ENCODE measurements at regions not wholly inside any gene's neighbourhood (a gene's known extent, or its start where the extent isn't known, plus 50 kb on each side); places are given as distances from the start of the nearest gene placed in this dataset.

DNA sequence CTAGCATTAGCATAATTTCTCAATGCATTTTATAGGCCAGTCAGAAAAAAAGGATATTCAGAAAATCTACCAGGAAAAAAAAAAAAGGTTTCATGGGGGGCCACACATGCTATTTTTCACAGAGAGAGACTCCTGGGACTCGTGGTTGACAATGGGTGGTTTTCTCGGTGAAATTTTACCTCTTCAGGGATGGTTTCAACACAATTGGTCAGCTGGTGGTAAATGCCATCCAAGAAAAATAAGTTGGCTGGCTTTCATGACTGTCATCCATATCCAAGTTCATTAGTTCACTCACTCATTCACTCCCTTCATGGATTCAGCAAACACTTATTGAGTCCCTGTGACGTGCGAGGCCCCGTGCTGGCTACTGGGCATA, 217.3 kb downstream of the SHQ1 start:
- TF ChIP-seq, protein P1, sequence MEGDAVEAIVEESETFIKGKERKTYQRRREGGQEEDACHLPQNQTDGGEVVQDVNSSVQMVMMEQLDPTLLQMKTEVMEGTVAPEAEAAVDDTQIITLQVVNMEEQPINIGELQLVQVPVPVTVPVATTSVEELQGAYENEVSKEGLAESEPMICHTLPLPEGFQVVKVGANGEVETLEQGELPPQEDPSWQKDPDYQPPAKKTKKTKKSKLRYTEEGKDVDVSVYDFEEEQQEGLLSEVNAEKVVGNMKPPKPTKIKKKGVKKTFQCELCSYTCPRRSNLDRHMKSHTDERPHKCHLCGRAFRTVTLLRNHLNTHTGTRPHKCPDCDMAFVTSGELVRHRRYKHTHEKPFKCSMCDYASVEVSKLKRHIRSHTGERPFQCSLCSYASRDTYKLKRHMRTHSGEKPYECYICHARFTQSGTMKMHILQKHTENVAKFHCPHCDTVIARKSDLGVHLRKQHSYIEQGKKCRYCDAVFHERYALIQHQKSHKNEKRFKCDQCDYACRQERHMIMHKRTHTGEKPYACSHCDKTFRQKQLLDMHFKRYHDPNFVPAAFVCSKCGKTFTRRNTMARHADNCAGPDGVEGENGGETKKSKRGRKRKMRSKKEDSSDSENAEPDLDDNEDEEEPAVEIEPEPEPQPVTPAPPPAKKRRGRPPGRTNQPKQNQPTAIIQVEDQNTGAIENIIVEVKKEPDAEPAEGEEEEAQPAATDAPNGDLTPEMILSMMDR (conservative IDR thresholded peaks at IDR 0.05; ENCODE audit: low read depth, low read length): no peak
- no peak for TF ChIP-seq EZH2 (IDR thresholded peaks at IDR 0.05; ENCODE audit: borderline replicate concordance, low read depth, low read length, poor library complexity, severe bottlenecking)
- Histone ChIP-seq H3K4me1 (ENCODE audit: insufficient read depth, low read length, poor library complexity, severe bottlenecking) (no peaks in the 10 kb centered on the region), H3K27me3 (replicated peaks; ENCODE audit: insufficient read depth, low read depth, low read length, poor library complexity) (no peaks in the 10 kb centered on the region), H3K27ac (ENCODE audit: low read depth, low read length, poor library complexity, severe bottlenecking) (no peak overlapping the region), H3K9me3 (ENCODE audit: low read depth, low read length, poor library complexity, severe bottlenecking) (no peaks in the 10 kb centered on the region), H3K4me3 (ENCODE audit: low read depth, low read length, poor library complexity, severe bottlenecking) (no peak overlapping the region), H3K36me3 (ENCODE audit: insufficient read depth, low read length, poor library complexity, severe bottlenecking) (no peaks in the 10 kb centered on the region)
- intact Hi-C loops (cut with micrococcal nuclease; ENCODE audit: unreplicated experiment): no loop called here
- CTCF ChIA-PET: no interaction called here
- POLR2A ChIA-PET (ENCODE audit: low non-redundant PET): no interaction called here
- DNase-seq (ENCODE audit: low spot score): no peak
- BruUV-seq (replicated peaks): no TSS peak

DNA sequence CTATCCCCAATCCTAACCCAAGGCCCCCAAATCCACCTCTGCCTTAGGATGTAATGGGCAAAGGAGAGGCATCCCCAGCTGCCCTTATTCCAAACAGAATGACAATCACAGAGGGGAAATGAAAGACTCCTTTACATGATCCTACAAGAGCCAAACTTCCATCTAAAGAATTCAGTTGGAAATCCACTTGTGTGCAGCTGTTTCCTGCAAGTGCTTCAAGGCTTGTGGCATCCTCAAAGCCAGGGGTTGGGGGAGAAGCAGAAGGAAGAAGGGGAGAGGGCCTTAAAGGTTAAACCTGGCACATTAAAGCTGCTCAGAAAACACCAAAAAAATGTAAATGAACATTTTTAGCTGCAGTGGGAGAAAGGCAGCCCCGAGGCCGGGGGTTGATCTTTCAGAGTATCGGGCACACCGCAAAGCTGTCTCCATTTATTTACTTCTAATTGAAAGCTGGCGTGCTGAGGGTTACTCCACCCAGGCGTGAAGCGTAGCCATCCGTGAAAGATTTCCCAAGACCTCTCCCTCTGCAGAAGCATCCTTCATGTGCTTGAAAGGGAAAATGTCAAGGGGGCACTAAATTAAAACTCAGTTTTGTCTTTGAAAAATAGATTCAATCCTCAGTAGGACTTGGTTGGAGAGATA, 217.8 kb downstream of the SHQ1 start:
- TF ChIP-seq, protein P1 (conservative IDR thresholded peaks at IDR 0.05; ENCODE audit: low read depth, low read length): no peak
- TF ChIP-seq EZH2 (IDR thresholded peaks at IDR 0.05; ENCODE audit: borderline replicate concordance, low read depth, low read length, poor library complexity, severe bottlenecking): no peak
- ChIA-PET CTCF (no interaction called here), POLR2A (ENCODE audit: low non-redundant PET) (no interaction called here)

DNA sequence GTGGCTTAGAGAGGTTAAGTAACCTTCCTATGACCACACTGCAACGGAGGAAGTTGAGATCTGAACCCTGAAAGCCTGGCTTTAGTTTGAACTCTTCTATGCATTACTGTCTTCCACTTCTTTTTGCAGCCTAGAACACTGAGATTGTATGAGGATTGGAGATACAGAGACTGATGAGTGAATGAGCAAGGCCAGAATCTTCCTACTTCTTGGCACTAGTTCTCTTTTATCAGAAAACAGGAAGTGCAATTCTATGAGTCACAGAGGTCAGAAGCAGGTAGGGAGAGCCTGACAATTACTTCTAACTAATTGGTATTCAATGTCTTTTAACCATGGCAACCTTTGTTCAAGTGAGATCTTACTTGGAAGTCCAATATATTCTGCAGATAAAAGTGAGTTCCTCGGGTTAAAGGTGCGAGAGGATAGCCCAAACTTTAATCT, 219.0 kb downstream of the SHQ1 start:
- ChIA-PET CTCF (no interaction called here), POLR2A (ENCODE audit: low non-redundant PET) (no interaction called here)
- Histone ChIP-seq H3K4me3 (ENCODE audit: low read depth, low read length, poor library complexity, severe bottlenecking) (no peak overlapping the region), H3K27me3 (replicated peaks; ENCODE audit: insufficient read depth, low read depth, low read length, poor library complexity) (no peaks in the 10 kb centered on the region), H3K36me3 (ENCODE audit: insufficient read depth, low read length, poor library complexity, severe bottlenecking) (no peaks in the 10 kb centered on the region), H3K4me1 (ENCODE audit: insufficient read depth, low read length, poor library complexity, severe bottlenecking) (no peaks in the 10 kb centered on the region), H3K9me3 (ENCODE audit: low read depth, low read length, poor library complexity, severe bottlenecking) (no peaks in the 10 kb centered on the region), H3K27ac (ENCODE audit: low read depth, low read length, poor library complexity, severe bottlenecking) (no peak overlapping the region)
- no peak for DNase-seq (ENCODE audit: low spot score)
- TF ChIP-seq, protein P1 (conservative IDR thresholded peaks at IDR 0.05; ENCODE audit: low read depth, low read length): no peak
- no peak for TF ChIP-seq EZH2 (IDR thresholded peaks at IDR 0.05; ENCODE audit: borderline replicate concordance, low read depth, low read length, poor library complexity, severe bottlenecking)
- BruUV-seq (replicated peaks): no TSS peak
- intact Hi-C loops (cut with micrococcal nuclease; ENCODE audit: unreplicated experiment): no loop called here

More for the DNA sequence above, 217.8 kb downstream of the SHQ1 start:
- H3K27ac ChIP-seq (ENCODE audit: low read depth, low read length, poor library complexity, severe bottlenecking): no peak overlapping the region
- BruUV-seq (replicated peaks): no TSS peak
- DNase-seq (ENCODE audit: low spot score): peak; percentile 37
- no peak overlapping the region for H3K4me3 ChIP-seq (ENCODE audit: low read depth, low read length, poor library complexity, severe bottlenecking)
- no peaks in the 10 kb centered on the region for H3K4me1 ChIP-seq (ENCODE audit: insufficient read depth, low read length, poor library complexity, severe bottlenecking)
- intact Hi-C loops (cut with micrococcal nuclease; ENCODE audit: unreplicated experiment): no loop called here
- H3K9me3 ChIP-seq (ENCODE audit: low read depth, low read length, poor library complexity, severe bottlenecking): no peaks in the 10 kb centered on the region
- H3K36me3 ChIP-seq (ENCODE audit: insufficient read depth, low read length, poor library complexity, severe bottlenecking): no peaks in the 10 kb centered on the region
- H3K27me3 ChIP-seq (replicated peaks; ENCODE audit: insufficient read depth, low read depth, low read length, poor library complexity): no peaks in the 10 kb centered on the region
